ENCODE measurements at regions not wholly inside any gene's neighbourhood (a gene's known extent, or its start where the extent isn't known, plus 50 kb on each side); places are given as distances from the start of the nearest gene placed in this dataset.

DNA sequence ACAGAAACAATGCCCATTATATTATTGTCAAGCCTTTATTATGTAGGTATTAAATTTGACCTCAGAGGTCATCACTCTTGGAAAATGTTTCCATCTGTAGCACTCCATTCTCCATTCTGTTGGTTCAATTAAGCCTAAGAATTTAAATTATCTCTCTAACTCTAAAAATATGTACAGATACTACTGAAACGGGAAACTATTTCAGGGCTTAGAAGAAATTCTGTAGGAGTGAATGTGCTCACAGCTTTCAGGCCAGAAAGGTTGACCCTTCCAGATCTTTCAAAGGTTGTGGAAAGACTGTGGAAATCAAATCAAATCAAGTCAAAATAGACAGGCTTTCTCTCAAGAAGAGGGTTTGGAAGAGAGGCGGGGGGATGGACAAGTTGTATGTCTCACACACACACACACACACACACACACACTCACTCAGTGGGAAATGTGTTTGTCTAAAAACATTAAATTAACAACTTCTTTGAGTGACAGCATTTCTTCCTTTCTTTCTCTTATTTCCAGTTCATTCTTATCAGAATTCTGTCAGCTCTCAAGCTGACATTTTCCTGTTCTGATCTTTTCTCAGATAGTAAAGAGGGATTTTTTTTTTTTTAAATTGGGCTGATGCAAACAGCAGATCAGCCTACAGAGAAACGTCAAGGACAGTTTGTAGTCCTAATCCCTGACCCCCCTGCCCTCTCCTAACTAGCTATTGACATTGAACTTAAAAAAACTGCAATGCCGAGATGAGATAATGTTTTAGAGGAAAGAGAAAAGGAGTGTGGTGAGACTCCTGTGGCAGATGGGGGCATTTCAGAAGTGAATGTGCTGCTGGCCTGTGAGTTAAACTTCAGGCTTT is 139.0 kb upstream of the ZFHX3 start:
- no peak for DNase-seq (ENCODE audit: low read depth)

DNA sequence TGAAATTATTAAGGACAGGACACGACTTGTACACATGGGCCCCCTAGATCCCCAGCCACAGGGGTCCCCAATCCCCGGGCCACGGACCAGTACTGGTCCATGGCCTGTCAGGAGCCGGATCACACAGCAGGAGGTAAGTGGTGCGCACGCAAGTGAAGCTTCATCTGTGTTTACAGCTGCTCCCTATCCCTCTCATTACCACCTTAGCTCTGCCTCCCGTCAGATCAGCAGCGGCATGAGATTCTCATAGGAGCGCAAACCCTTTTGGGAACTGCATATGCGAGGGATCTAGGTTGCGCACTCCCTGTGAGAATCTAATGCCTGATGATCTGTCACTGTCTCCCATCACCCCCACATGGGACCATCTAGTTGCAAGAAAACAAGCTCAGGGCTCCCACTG is 137.8 kb upstream of the ZFHX3 start:
- no peak for DNase-seq (ENCODE audit: low read depth)

DNA sequence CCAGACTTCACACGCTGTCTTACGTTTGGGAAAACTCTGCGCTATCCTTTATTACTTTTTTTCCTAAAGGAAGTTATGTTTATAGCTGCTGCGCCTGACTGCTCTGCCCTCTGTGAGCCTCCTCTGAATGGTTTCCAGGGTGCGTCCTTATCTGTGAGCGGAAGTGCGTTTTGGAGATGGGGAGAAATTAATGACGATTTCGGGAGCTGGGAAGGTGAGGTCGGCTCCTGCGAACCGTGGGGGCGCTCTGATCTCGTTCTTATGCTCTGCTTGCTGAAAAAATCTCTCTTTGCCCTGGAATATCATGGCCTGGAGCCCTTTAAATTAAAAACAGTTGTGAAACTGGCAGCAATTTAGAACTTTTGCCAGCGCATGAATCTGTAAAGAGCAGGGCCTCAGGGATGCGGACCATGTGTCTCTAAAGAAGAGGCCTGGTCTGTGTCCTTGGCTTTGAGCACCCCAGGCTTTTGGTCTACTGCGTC is 135.7 kb upstream of the ZFHX3 start:
- no peak for DNase-seq (ENCODE audit: low read depth)

DNA sequence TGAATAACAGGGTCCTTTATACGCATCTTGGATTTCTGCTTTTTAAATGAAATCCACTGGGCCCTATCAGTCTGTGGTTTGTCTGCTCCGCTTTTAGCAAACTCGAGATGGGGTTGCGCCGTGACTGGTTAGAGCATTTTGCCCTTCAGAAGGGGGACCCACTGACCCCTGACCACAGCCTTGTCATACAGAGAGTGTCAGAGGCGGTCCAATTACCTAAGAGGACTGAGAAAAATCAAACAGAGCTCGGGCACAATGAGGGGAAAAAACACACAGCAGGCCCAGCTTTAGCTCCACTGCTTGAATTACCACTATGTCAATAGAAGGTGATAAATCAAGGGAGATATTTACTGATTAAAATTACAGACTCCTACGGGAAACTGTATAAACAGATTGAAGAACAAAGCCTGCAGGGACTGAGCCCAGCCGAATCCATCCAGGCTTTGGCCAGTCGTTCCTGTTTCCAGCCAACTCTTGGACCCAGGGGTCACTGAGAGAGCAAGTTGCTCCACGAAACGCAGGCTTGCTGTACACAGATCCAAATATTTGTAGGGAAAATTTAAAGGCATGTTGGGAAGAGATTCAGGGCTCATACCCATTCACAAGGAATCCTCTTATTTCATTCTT is 131.9 kb upstream of the ZFHX3 start:
- DNase-seq (ENCODE audit: low read depth): no peak

DNA sequence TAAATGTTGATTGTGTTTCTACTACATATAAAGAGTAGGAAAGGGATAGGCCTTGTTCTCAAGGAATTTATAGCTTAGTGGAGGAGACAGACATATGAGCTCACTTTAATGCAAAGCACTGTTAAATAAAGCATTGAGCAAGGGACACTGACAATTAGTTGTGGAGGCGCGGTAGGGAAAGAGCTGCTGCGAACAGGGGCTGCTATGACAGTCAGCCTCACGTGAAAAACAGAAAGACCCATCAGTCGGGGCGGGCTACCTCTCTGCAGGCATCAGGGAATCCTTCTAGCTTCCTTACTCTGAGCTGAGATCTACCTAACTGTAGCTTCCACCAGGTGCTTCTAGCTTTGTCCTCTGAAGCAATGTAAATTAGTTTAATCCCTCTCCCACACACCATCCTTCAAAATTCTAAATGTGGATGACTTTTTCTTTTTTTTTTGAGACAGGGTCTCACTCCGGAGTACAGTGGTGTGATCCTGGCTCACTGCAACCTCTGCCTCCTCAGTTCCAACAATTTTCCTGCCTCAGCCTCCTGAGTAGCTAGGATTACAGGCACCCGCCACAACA is 129.9 kb upstream of the ZFHX3 start:
- no peak for DNase-seq (ENCODE audit: low read depth)

DNA sequence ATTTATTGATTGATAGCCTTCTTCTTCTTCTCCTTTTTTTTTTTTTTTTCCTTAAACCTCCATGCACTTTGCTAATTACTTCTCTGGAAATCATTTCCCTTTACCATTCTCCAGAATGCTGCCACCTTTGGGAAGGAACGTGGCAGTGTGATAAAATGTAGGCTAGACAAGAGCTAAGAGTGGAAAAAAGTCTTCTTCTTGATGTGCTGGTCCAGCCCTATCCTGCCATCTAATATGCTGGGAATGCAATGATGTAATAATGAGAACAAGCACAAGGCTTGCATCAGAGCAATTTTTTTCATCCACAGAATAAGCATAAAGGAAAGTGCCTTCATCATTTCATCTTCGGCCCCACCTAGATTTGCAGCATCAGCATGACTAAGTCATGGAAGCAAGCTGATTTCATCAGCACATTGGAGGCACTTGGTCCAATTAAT is 128.7 kb upstream of the ZFHX3 start:
- peak; percentile 81 for DNase-seq (ENCODE audit: low read depth)

DNA sequence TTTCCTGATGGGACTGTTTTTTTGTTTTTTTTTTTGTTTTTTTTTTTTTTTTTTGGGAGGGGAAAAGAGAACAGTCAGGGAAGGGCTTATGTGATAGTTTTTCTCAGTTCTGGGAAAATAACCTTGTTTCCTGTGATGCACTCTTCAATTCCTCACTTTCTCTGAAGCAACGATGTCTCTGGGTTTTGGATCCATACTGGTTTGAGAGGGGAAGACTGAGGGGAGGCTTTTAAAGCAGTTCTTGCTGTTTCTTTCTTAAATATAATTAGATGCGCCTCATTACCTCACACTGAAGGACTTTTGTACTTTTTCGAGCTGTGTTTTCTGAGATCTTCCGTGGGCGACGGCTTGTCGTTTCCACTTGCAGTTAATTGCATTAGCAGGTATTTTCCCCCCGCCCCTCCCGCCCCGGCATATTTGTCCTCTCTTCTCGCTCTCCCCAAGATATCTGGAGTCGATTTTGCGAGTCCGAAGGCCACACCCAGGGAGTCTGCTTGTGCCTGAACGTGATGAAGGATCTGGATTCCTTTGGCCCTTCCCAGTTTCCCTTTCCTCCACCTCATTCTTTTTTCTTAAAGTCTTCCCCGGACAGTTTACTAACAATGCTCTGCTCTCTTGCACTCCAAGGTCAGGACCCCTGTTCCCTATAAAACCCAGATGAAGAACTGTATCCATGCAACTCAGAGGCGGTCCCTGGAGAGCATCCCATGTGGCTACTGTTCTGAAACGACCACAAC is 125.2 kb upstream of the ZFHX3 start:
- no peak for DNase-seq (ENCODE audit: low read depth)

DNA sequence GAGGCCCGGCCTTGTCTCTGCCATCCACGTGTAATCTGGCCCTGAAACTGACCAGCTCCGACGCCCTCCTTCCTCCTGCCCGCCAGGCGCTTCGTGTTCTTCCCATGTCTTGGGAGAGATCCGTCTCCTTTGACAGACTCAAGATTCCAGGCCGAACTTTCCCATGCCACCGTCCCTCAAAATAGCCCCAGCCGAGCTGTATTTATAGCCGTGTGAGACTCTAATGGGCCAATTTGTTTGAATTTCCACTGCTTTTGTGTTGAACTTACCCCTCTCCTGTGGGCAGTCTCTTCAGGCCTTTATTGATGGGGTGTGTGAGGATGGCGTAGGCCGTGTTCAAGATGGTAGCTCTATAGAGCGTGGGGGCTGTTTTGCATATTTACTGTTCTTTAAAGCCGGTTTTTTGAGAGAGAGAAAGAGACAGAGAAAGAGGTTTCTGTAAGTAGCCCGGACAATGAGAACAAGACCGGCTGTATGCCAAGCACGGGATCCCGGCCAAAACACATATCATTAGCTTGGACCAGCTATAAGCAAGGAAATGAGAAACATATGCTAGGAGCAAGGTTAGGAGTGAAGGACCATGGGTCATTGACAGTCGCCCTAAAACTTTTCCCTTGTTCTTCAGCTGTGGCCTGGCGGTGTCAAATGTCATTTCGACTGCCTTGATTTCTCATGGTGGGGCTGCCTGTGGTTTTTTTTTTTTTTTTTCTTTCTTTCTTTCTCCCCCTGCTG is 124.5 kb upstream of the ZFHX3 start:
- peak; percentile 45 for DNase-seq (ENCODE audit: low read depth)

DNA sequence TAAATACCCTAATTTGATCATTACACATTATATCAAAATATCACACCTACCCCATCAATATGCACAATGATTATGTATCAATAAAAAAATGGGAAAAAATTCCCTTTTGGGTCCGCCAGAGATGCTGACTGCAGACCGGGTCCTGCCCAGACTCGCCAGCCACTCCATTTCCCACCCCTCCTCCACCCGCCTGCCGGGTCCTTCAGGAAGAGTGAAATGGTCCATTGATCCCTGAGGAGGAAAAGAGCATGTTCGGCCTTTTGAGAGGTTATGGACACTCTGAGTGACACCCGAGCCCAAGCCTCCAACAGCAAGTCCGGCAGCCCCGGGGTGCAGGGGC is 123.9 kb upstream of the ZFHX3 start:
- no peak for DNase-seq (ENCODE audit: low read depth)

DNA sequence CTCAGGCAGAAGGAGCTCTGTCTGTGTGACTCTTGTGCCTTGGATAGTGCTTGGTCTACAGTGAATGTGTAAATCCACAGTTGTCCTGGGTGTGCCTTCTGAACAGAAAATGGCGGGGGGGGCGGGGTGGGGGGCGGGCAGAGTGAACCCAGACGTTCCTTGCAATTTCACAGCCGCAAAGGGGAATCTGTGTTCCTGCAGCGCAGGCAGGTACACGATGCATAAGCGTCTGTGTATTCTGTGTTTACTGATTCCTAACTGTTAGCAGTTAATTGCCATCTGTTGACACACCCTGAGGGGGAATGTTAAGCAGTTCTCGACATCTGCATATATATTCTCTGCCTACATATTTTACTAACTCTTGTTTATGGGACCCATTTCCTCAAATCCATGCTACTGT is 123.5 kb upstream of the ZFHX3 start:
- no peak for DNase-seq (ENCODE audit: low read depth)

DNA sequence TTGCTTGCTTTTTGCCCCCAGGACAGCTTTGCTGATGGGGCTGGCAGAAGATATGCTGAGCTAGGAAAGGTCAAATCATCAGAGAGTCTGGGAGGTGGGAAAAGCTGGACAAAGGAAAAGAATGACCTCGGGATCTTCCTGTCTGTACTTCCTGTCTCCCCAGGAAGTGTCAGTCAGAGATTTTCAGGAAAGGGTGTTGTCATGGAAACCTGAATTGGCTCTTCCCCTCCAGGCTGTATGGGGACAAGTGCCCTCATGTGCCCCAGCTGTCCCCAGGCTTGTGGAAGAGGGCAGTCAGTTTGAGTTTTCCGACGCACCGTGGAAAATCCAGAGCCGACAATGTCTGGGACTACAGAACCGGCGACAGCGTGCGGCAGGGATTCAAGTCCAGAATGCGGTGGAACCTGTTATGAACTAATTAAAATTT is 122.7 kb upstream of the ZFHX3 start:
- DNase-seq (ENCODE audit: low read depth): no peak

DNA sequence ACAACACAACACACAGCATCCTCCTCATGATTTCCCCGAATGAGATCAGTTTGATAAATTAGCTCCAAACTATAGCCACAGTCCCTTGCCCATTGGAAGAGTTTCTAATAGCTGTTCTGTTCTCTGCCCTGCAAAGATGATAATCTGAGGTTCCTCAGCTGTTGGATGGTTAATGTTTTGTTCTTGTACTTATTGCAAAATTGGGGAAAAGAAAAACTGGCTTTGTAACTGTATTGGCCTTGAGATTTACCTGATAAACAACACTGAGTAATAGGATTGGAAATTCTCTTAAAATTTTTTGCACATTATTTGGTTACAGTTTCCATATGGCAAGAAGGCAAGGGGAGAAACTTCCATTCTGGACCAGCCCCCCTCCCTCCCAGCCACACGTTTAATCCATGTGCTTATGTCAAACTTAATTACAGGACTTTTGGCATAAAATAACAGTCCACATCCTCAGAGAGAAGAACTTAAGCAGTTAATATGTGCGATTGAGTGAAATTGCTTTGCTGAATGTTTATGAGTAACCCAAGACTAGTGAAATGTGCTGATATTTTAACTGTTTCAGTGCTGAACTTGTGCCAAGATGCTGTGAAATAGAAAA is 119.1 kb upstream of the ZFHX3 start:
- DNase-seq (ENCODE audit: low read depth): no peak

DNA sequence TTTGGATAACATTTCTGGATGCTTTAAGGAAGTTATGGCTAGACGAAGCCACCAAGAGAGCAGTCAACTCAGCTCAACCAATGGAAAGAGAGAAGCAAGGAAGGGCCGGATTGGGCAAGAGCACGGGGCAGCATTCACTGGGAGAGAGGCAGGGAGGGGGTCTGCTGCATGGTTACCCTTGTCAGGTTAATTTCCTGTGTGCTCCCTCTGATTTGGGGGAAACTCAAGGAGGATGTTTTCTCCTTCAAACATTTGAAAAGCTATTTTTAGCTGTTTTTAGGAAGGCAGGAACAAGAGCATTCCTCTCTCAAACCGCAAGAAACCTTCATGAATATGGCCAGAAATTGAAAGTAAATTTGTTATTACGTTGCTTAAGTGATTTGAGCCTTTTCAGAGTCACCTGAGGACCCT is 118.5 kb upstream of the ZFHX3 start:
- DNase-seq (ENCODE audit: low read depth): no peak

DNA sequence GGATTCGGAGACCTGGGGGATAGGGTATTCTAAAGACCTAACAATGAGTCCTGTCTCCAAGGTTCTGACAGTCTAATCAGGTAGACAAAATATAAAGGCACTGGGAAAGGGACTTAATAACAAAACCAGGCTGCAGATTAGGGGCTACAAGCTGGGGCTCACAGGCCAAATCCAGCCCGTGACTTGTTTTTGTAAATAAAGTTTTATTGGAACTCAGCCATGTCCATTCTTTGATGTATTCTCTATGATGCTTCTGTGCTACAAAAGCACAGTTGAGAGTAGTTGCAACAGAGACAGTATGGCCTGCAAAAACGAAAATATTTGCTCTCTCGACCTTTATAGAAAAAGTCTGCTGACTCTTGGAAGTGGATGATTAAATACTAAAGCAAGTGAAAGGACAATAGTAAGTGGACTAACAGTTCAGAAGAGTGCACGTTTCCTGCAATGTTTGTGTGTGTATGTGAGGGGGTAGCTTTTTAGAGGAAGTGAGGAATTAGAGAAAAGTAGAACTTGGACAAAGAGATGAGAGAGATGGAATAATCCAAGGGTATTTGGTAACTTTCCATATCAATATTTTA is 115.4 kb upstream of the ZFHX3 start:
- DNase-seq (ENCODE audit: low read depth): no peak

DNA sequence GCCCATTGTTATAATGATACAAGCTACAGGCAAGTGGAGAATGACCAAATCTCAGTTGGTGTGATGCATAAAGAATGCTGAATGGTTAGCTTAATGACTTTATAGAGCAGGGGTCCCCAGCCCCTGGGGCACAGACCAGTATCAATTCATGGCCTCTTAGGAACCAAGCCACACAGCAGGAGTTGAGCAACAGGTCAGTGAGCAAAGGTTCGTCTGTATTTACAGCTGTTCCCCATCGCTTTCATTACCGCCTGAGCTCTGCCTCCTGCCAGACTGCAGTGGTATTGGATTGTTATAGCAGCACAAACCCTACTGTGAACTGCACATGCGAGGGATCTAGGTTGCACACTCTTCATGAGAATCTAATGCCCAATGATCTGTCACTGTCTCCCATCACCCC is 114.0 kb upstream of the ZFHX3 start:
- no peak for DNase-seq (ENCODE audit: low read depth)

DNA sequence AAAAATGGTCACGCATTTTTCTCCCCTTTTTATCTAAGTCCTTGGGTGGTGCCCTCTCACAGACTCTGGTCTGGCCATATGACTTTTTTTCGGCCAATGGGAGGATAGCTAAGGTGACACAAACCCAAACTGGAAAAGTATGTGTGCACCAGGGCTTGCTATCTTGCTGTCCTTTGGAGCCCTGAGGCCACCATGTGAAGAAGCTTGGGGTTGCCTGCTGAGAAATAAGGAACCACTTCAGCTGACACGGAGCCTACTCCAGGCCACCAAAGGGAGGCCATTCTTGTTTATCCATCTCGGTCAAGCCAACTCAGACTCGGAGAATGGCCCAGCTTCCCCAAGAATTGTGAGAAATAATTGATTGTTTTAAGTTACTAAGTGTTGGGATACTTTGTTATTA is 111.4 kb upstream of the ZFHX3 start:
- no peak for DNase-seq (ENCODE audit: low read depth)

DNA sequence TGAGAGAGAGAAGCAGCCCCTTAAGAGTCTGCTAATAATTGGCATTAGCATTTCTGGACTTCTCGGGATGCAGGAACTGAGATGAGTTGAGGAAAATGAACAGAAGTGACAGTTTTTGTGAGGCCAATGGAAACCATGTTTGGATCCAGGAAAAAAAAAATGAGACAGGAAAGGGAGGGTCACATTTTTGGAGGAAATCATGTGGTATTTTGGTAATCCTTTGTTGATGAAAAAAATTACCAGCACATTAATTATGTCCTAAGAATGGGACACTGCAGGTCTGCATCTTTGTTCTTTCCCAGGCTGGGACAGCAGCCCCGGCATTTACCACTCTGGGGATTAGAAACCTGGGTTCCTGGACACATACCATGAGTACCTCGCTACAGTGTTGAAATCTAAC is 109.9 kb upstream of the ZFHX3 start:
- DNase-seq (ENCODE audit: low read depth): no peak

DNA sequence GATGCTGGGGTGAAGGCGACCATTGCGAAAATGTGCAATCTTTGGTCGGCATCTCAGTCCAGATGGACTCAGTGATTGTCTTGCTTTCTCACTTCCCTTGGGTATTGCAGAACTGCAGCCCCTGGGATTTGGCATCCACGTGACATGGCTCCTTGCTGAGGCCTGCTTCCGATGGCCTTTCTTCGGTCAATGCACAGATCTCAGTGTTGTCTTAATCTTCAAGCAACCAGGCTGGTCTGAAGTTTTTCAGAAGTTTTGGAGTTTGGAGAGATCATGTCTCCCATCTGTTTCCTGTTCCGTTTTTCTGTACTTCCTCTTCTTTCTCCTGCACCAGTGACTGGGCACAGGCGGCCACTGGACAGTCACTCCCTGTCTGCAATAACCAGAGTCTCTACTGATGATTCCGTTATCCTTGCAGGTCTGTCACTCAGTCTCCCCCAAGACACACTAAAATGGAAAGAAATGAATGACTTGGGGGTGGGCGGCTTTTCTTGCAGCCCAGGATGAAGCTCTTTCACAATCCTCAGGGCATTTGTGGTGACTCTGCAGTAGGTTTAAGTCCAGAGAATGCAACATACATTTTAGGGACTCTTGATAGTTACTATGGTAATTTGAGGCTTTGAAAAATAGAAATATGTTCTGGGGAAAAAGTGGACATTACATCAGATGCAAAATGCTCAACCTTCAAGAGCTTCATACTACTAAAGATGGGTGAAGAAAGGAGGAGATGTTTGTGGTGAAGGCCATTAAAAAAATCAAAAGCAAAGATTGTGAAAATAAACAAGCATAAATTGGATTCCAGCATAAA is 106.3 kb upstream of the ZFHX3 start:
- DNase-seq (ENCODE audit: low read depth): no peak

DNA sequence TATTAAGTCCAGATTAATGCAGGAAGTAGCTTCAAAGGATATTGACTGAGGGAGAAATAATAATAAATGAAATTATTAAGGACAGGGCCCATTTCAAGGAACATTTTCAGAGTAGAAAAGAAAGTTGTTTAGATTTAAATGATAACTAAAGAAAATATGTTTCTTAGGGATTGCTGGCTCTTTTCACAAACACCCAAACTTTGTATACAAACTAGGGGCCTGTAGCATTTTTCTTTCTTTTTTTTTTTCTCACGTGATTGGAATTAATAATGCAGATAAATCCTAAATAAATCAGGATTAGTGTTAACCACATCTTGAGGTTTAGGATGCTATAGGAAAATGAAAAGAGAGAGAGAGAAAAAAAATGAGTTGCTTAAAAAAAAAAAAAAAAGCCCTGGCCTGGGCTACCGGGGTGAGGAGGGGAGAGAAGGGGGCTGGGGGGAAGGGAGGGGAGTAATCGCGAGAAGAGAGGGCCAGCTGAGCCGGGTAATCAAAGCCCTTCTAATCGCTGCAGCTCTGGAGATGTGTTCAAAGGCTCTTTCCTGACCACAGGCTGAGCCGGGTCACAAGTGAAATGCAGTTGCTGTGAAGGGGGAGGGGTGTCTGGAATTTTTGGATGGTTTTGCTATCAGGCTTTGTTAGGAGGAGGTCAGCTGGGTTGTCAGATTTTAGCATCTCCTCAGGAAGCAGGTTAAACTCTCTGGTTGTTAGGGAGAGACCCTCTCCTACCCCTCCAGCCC is 104.6 kb upstream of the ZFHX3 start:
- no peak for DNase-seq (ENCODE audit: low read depth)

DNA sequence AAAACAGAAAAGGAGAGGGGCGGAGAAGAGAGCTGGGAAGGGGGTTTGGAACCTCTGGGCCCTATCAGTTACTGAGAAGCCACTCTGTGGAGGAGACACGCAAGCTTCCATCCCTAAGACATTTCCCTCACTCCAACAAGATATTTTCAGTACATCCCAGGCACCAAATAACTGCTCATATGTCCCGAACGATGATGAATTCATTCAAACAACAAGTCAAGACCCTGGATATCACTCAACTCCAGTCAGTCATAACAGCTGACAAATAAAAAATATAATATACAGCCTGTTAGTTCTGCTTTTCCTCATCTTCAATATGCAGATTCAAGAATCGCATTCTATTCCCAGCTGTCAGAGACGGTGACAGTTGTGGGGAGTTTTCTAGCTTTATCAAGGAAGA is 104.0 kb upstream of the ZFHX3 start:
- no peak for DNase-seq (ENCODE audit: low read depth)
